SH-SY5Y (cell line): ENCODE measurements at regions not wholly inside any gene's neighbourhood (a gene's known extent, or its start where the extent isn't known, plus 50 kb on each side); places are given as distances from the start of the nearest gene placed in this dataset.

Source experiments
- GATA2 ChIP-seq: IDR thresholded peaks from 2 replicates; pipeline ENCODE4 v1.6.1; 2011; ENCODE audit warnings: mild to moderate bottlenecking, low read depth, low read length
- GATA3 ChIP-seq: IDR thresholded peaks from 2 replicates; pipeline ENCODE4 v1.6.1; 2011; ENCODE audit warnings: low read depth, mild to moderate bottlenecking, low read length, moderate library complexity

DNA sequence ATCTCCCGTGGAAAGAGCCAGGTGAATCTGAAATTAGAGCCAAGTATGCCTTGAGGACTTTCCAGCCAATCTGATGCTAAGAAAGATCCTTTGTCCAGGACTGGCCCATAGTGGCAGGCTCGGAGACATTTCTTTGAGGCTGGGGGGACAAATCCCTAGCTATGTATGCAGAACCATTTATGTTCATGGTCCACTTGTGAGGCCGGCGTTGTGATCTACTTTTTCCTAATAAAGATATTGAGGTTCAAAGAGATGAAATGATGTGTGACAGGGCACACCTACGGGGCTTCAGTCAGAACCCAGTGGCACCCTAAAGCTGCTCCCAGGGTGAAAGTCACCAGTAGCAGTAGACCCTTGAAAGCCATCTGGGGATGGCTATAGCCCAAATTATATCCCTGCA, 120.3 kb upstream of the MAFB start:
- TF ChIP-seq GATA3 (no peak), GATA2 (no peak)

DNA sequence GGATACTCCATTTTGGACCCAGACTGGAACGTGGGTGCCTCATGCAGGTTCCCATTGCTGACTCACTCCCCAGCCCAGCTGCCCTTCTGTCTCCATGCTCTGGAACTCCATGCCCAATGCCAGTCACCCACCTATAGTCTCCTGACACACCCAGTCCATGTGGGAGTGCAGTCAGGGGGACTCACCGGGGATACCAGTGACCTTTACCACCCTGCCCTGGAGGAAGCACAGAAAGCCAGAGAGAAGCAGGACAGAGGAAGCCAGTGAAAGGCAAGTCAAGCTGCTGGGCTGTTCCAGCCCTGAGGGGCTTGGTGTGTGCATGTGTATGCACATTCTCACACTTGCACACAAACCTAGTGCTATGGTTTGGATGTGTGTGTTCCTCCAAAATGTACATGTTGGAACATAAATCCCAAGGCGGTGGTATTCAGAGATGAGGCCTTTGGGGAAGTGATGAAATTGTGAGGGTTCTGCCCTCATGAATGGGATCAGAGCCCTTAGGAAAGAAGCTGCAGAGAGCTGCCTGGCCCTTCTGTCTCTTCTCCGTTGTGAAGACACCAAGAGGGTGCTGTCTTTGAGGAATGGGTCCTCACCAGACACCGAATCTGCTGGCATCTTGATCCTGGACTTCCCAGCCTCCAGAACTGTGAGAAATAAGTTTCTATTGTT, 121.4 kb upstream of the MAFB start:
- no peak for TF ChIP-seq GATA2
- TF ChIP-seq GATA3: no peak

- TF ChIP-seq GATA3 (no peak), GATA2 (no peak)
Measured at GRCh38 chr20:40811004-40811403, 122.0 kb upstream of the MAFB start.

DNA sequence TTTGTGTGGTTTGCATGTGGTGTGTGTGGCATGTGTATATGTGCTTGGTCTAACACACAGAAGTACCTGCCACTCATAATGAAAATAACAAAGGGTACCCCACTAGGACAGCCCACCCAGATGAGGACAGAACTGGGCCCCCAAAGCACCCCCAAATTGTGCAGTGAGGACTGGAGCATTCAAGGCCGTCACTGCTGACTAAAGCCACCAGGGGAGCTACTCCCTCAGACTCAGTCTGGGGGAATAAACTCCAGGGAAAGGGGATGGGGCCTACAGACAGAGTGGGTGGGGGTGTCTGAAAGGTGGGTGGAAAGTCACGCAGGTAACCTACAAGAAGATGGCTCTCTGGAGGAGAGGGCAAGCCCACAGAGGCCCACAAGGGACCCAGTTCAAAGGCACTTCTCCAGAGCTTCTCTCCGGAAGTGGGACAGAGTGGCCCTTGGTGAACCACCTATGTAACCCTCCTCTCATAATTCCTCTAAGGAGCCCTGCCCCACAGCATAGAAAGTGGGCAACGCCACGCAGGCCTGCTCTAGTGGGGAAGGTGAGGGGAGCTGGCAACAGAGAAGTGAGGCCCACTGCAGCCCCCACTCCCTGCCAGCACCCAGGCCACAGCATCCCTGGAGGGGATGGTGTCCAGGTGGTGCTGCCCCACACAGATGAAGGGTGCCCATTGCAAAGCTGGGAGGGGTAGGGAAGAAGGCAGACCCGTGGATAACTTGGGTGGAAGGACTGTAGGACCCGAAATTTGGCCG, 122.8 kb upstream of the MAFB start:
- no peak for TF ChIP-seq GATA2
- no peak for TF ChIP-seq GATA3

GRCh38 chr20:40812415-40812925, 123.4 kb upstream of the MAFB start:
- TF ChIP-seq GATA2 (no peak), GATA3 (no peak)

- TF ChIP-seq GATA3: no peak
- no peak for TF ChIP-seq GATA2
Measured at GRCh38 chr20:40813029-40813431, 124.0 kb upstream of the MAFB start.

- TF ChIP-seq GATA2 (no peak), GATA3 (no peak)
Measured at GRCh38 chr20:40813708-40814630, 124.9 kb upstream of the MAFB start.

- no peak for TF ChIP-seq GATA3
Measured at GRCh38 chr20:40814631-40814960, 125.6 kb upstream of the MAFB start.

DNA sequence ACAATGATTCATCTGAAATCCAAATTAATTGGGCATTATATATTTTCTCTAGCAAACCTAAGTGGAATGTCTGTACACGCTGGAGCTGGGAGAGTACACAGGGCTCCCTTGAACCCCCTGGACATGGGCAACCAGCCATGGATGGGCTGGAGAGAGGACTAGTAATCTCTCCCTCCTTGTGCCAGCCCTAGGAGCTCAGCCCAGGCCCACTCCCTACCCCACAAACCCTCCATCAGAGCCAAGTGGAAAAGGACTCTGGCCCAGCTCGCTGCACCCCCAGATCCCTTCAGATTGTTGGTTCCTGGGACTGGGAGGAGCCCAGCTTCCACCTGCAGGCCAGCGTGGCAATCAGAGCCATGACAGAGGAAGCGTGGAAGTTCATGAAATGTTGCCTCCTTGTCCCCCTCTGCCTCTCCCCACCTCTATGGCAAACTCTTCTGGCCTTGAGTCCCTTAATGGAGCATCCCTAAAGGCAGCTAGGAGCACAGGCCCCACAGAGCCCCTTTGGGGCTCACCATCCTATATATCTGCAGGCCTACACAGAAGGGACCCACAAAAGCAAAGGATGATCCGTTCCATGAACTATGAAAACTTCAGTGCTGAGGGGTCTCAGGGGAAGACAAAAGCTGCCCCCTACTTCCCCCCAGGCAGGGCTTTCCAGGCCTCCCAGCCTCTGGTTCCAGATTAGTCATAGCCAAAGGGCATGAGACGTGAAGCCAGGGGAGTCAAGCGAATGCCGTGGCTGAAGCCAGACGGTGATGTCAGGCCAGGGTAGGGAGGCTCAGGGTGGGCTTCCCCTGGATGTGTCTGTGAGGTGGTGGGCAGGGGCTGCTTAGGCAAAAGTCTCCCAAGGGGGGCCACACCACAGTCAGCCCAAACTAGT, 126.4 kb upstream of the MAFB start:
- no peak for TF ChIP-seq GATA2

DNA sequence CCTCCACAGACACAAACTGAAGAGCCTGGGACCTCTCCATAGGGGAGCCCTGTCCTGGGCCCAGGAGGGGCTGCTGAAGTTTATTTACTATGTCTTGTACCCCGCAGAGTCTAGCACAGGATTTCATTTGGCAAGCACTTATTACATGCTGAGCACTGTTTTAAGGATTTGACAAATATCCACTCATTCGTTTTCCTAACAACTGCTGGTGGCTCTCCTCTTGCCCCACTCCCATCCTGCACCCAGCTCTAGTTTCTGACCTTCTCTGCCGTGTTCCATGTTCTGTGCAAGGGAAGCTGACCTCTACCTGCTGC, 127.0 kb upstream of the MAFB start:
- TF ChIP-seq GATA2: no peak

DNA sequence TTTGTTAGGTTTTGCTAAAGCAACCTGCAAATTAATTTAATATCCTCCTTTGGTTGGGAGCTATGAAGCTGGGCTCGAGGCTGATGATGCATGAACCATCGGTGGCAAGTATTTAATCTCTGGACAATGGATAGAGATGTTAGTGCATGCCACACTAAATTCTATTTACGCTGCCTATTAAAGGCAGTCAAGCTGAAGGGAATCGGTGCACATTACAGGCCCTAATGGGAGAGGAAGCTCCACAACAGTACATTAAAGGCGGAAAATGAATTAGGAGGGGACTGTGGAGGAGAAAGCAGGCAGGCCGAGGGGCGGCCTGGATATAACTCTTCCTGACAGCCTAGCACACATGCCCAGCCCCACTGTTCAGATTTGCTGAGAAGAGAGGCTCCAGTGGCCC, 132.4 kb upstream of the MAFB start:
- TF ChIP-seq GATA2: no peak
- TF ChIP-seq GATA3: no peak

- TF ChIP-seq GATA3: no peak
- no peak for TF ChIP-seq GATA2
Measured at GRCh38 chr20:40826699-40827098, 137.7 kb upstream of the MAFB start.

GRCh38 chr20:40835321-40835720, 146.3 kb upstream of the MAFB start:
- TF ChIP-seq GATA3 (no peak), GATA2 (no peak)

- no peak for TF ChIP-seq GATA3
- TF ChIP-seq GATA2: no peak
Measured at GRCh38 chr20:40838509-40838908, 149.5 kb upstream of the MAFB start.
